Bronchial epithelial cell (primary cell): ENCODE measurements at regions not wholly inside any gene's neighbourhood (a gene's known extent, or its start where the extent isn't known, plus 50 kb on each side); places are given as distances from the start of the nearest gene placed in this dataset.

Experiments
- DNase-seq: peaks from one replicate; pipeline ENCODE4 v3.0.0-alpha.2; 2010; ENCODE audit warnings: low read depth
- FAIRE-seq: peaks from 2 replicates; lab custom pipeline; 2011; peaks lifted over from hg19 to GRCh38; lab: Jason Lieb, UNC
- H3K27me3 ChIP-seq: 2 replicates; pipeline ENCODE4 v1.5.1; 2011; ENCODE audit warnings: low read length; ENCODE audit not compliant: control insufficient read depth, insufficient read depth
- H3K36me3 ChIP-seq: 2 replicates; pipeline ENCODE4 v1.5.1; 2011; ENCODE audit warnings: low read length; ENCODE audit not compliant: control insufficient read depth, insufficient read depth
- H3K4me3 ChIP-seq: 2 replicates; pipeline ENCODE4 v1.5.1; 2011; ENCODE audit warnings: mild to moderate bottlenecking, low read depth, low read length, control low read depth
- TF ChIP-seq, protein P1 (sequence below): IDR thresholded peaks from 2 replicates; pipeline ENCODE4 v1.5.1; 2011; ENCODE audit warnings: mild to moderate bottlenecking, moderate library complexity, low read length, control low read depth, inconsistent platforms; ENCODE audit not compliant: insufficient read depth, severe bottlenecking

DNA sequence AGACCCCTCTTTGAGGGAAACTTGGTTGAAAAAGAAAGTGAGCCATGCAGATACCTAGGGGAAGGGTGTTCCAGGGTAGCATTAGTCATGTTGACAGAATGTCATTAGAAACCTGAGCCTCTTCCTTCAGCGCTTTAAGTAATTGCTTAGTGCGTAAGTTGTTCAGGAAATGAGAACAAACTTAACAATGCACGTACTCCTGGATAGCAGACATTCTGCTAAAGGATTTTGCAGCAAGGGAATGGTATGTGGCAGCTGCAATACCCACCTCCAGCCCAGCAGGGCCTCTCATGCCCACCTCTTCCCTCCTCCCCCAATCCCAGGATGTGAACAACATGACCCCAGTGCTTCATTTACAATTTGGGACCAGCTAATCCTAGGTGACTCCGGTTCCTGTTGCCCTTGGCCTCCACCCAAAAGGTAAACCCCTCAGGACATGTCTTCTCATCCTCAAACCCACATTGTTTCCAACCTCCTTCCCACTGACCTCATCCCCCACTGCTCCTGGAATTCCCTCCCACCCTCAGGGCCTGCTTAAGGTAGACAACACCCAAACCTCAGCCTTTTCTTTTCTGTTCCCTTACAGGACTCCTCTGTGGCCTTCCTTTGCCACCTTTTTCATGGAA lies 98.0 kb upstream of the BCAR3 start:
- no peak overlapping the region for H3K4me3 ChIP-seq
- FAIRE-seq = peak; percentile 96

DNA sequence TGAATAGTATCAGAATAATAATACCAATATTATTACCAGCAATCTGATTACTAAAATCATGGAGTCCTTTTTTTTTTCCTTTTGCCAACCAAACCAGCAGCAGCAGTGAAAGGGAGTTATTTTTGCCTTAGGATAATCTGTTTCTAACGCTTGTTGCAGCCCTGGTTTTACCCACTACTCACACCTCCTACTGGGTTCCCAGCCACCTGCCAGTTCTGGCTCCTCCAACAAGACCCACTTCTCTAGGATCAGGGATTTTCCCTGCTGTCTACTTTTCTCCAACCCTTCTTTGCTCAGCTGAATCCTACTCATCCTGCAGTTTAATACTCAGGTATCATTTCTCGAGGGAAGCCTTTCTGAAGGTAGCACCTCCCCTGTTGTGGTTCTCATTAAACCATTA lies 96.8 kb upstream of the BCAR3 start:
- no peak overlapping the region for H3K4me3 ChIP-seq
- FAIRE-seq (no peak), DNase-seq (no peak)
- no peaks in the 10 kb centered on the region for H3K27me3 ChIP-seq
- TF ChIP-seq, protein P1, sequence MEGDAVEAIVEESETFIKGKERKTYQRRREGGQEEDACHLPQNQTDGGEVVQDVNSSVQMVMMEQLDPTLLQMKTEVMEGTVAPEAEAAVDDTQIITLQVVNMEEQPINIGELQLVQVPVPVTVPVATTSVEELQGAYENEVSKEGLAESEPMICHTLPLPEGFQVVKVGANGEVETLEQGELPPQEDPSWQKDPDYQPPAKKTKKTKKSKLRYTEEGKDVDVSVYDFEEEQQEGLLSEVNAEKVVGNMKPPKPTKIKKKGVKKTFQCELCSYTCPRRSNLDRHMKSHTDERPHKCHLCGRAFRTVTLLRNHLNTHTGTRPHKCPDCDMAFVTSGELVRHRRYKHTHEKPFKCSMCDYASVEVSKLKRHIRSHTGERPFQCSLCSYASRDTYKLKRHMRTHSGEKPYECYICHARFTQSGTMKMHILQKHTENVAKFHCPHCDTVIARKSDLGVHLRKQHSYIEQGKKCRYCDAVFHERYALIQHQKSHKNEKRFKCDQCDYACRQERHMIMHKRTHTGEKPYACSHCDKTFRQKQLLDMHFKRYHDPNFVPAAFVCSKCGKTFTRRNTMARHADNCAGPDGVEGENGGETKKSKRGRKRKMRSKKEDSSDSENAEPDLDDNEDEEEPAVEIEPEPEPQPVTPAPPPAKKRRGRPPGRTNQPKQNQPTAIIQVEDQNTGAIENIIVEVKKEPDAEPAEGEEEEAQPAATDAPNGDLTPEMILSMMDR = no peak
- H3K36me3 ChIP-seq = no peaks in the 10 kb centered on the region

More for the DNA sequence above, 98.0 kb upstream of the BCAR3 start:
- TF ChIP-seq, protein P1 = peak; percentile 19
- Histone ChIP-seq H3K27me3 (no peaks in the 10 kb centered on the region), H3K36me3 (no peaks in the 10 kb centered on the region)
- peak; percentile 100 for DNase-seq

DNA sequence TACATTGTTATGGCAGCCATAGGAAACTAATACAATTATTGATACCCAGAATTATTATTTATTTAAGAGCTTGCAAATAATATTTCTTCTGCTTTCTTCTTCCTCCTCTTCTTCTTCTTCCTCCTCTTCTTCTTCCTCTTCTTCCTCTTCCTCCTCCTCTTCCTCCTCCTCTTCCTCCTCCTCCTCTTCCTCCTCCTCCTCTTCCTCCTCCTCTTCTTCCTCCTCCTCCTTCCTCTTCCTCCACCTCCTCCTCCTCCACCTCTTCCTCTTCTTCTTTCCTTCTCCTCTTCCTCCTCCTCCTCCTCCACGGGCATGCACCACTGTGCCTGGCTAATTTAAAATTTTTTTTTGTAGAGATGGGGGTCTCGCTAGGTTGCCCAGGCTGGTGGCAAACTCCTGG lies 95.6 kb upstream of the BCAR3 start:
- FAIRE-seq (no peak), DNase-seq (no peak)
- no peaks in the 10 kb centered on the region for H3K36me3 ChIP-seq
- no peak overlapping the region for H3K4me3 ChIP-seq
- H3K27me3 ChIP-seq = no peaks in the 10 kb centered on the region
- TF ChIP-seq, protein P1 = no peak

GRCh38 chr1:93776728-93777127 lies 95.1 kb upstream of the BCAR3 start:
- no peak overlapping the region for H3K4me3 ChIP-seq
- TF ChIP-seq, protein P1 = no peak
- H3K27me3 ChIP-seq = no peaks in the 10 kb centered on the region
- no peak for FAIRE-seq
- no peak for DNase-seq
- H3K36me3 ChIP-seq = no peaks in the 10 kb centered on the region

- H3K4me3 ChIP-seq = peak overlapping the region; percentile 19
- H3K36me3 ChIP-seq = no peaks in the 10 kb centered on the region
- FAIRE-seq (no peak), DNase-seq (peak; percentile 85)
- TF ChIP-seq, protein P1 = no peak
- no peaks in the 10 kb centered on the region for H3K27me3 ChIP-seq
Observed at GRCh38 chr1:93775224-93775623, 93.6 kb upstream of the BCAR3 start.

- TF ChIP-seq, protein P1 = no peak
- peak overlapping the region; percentile 19 for H3K4me3 ChIP-seq
- H3K36me3 ChIP-seq = no peaks in the 10 kb centered on the region
- DNase-seq = no peak
- no peaks in the 10 kb centered on the region for H3K27me3 ChIP-seq
- no peak for FAIRE-seq
Observed at GRCh38 chr1:93774707-93775106, 93.1 kb upstream of the BCAR3 start.
